GM19467 (cell line): ENCODE measurements at regions not wholly inside any gene's neighbourhood (a gene's known extent, or its start where the extent isn't known, plus 50 kb on each side); places are given as distances from the start of the nearest gene placed in this dataset.

Experiments
- ATAC-seq: cut with Tn5 transposase; IDR thresholded peaks from one replicate; pipeline ENCODE4 v1.9.1; 2021; ENCODE audit warnings: mild to moderate bottlenecking, moderate library complexity; ENCODE audit not compliant: unreplicated experiment

DNA sequence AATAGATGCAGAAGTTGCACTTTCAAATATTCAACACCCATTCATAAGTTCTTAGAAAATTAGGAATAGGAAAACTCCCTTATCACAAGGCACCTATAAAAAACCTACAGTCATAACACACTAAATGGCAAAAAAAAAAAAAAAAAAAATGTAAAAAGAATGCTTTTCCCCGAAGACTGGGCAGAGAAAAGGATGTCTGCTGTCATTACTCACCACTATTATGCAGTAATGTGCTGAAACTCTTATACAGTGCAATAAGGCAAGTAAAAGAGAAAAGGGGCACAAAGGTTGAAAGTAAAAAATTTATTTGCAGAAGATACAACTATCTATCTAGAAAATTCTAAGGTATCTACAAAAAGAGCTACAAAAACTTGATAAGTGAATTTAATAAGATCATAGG lies 607.8 kb upstream of the ARID1B start:
- ATAC-seq, result no peak

DNA sequence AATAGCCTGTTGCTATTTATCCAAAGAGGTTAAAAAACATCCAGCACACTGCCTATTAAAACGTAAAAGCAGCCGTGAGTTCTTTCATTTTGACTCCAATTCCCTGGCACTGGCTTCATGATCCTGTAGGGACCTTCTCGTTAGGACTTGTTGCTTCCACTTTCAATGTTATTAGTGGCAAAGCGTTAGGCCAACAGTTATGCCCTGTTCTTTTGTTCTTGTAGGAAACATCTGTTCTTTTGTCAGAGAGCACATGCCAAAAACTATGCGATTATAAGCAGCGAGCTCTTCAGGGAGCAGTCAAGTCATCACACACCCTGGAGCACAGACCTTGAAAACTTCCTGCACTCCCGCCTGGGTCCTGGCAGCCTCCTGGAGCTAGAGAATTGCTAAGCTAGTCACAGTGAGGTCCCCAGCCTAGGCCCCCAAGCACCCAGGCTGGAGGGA lies 609.5 kb upstream of the ARID1B start:
- no peak for ATAC-seq

DNA sequence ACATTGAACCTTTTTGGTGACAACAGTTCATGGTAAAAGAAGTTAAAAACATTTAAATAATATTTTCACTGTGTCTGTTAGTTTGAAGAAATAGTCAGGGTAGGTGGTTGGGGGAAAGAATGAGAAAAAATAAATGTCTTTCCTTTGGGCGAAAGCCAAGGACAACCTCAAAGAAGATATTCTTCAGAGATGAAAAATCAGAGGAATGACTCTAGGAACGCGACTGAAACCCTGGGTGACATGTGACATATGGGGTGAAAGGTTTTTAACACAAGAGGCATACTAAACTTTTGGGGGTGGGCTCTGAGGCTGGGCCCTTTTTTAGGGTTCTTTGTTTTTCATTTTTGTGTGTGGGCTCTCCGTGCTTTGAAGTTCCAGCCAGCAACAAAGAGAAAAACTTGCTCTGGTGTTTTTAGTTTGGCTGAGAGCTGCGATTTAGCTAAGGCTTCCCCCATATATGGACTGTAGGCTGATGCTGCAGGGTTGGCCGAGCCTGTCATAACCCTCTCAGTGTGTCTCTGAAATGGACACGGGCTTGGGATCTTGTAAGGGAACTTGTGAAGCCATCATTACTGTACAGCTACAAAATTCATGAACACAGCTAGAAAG lies 610.1 kb upstream of the ARID1B start:
- ATAC-seq, result no peak

DNA sequence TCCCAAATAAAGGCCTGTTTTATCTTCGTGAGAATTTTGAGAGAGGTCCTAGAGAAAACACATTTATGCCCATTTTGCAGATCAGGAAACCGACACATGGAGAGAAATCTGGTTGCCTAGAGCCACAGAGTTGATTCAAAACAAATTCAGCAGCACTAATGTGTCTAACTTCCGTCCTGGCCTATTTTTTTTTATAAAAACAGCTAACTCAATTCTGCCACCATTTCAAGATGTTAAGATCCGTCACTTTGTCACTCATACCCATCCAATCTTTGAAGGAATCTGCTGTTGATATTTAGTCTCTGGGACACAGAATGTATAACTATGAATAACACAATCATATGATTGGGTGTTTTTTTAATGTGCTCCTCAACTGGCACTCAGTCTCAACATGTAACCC lies 611.1 kb upstream of the ARID1B start:
- no peak for ATAC-seq

GRCh38 chr6:156164701-156165452 lies 612.3 kb upstream of the ARID1B start:
- ATAC-seq, result no peak

DNA sequence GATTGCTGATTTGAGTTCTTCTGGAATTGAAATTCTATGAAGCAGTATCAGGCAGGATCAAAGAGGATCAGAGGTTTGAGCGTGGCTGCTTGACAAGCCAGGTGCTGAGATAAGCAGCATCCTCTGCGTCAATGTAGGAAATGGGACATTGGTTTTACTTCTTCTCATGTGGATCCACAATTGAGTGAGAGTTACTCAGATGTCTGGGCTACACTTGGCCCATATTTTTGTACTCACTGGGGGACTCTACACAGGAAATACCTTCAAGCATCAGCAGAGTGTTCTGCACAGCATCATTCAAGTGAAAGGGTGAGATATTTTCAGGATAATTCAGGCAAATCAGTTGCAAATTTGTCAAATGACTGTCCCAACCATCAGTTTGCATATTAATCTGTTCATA lies 613.9 kb upstream of the ARID1B start:
- no peak for ATAC-seq

GRCh38 chr6:156161471-156161870 lies 615.7 kb upstream of the ARID1B start:
- ATAC-seq, result no peak

- no peak for ATAC-seq
Observed at GRCh38 chr6:156160795-156161165, 616.4 kb upstream of the ARID1B start.

DNA sequence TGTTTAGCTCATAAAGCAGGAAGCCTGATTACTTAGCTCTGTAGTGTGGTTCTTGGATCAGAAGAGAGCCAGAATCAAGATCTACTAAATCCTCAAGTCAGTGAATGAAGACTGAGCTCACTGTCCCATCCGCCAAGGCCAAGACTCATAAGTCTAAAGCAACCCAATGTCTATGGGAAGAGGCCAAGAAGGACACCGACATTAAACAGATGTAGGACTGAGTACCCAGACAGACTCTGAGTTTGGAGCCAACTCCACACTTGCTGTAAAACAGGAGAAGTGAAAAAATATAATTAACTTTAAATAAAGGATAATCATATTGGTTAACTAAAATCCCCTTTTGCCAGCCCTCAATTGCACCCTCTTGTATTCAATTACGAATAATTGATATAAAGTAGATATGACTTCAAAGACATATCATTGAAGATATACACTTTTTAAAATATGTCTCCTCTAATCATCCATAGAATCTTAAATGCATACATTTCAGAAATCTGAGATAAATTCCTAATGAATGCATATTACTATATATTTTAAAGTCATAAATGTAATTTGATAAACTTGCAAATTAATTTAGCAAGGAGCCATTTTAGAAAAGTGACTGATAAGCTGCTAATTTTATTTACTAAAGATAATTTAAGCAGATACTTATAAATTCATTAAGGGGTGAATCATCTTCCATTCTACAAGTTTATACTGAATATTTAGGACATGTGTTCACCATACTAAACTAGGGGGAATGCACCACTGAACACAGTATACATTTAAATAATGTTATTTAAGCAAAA lies 617.0 kb upstream of the ARID1B start:
- no peak for ATAC-seq

GRCh38 chr6:156154896-156155295 lies 622.3 kb upstream of the ARID1B start:
- no peak for ATAC-seq

DNA sequence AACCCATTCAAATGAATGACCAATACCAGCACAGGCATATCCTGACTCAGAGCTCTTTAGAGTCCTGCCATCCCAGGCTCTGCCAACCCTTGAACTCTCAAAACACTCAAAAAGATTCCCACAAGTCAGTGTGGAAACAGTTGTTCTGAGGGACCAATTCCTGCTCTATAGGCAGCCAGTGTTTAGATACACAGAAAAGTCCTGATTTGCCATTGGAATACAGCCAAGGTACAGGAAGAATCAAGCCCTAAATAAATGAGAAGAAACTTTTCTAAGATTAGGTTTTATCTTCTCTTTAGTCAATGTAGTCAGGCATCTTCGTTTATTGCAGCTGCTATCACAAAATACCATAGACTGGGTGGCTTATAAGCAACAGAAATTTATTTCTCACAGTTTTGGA lies 626.8 kb upstream of the ARID1B start:
- no peak for ATAC-seq

DNA sequence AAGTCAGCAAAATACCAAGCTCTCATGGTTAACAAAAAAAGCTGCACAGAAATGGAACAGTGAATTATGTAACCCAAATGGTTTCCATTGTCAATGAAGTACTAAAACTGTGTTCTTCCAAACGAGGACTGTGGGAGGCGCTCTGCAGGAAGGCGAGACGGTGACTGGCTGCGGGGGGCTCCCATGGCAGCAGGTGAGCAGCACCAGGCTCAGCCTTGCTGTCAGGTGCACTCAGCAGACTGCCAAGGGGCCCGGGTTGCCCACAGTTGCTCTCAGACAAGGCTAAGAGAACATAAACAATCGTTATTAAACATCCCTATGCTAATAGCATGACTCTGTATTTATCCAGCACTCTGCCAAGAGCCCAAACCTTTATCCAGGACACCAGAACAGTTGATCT lies 630.3 kb upstream of the ARID1B start:
- no peak for ATAC-seq

GRCh38 chr6:156131221-156131903 lies 645.8 kb upstream of the ARID1B start:
- ATAC-seq, result peak; percentile 61

GRCh38 chr6:156126535-156126934 lies 650.6 kb upstream of the ARID1B start:
- no peak for ATAC-seq

DNA sequence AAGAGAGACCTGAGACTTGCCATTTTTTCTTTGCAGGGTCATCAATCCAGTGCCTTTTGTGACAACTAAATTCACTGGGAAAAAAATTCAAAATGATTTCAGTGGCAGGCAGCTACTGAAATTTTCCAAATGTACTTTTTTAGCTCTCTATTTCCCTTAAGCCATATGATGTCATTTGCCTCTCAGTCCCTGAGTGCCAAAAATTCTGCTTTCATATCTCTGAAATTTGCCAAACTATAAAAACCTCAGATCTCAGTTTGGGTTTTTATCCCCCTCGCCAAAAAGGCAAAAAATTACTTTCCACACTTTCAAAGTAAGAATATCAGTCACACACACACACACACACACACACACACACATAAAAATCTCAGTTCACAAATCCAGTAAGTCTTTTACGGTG lies 651.3 kb upstream of the ARID1B start:
- no peak for ATAC-seq

GRCh38 chr6:156123731-156124130 lies 653.4 kb upstream of the ARID1B start:
- no peak for ATAC-seq

DNA sequence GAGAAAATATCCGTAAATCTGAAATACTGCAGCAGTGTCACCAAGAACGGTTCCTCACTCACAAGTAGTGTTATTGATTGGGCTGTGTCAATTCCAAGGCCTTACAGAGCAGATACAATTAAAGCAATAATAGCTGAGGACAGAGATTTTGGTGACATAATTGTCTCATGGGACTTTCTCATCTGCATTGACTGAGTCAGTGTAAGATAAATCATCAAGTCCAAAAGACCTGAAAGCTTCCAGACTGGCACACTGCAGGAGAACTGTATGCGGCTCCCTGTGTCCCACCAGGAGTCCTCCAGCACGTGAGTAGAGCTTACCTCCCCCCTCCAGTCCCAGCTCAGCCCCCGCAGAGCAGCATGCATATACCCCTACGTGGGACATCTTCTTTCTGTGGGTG lies 655.2 kb upstream of the ARID1B start:
- ATAC-seq, result no peak

DNA sequence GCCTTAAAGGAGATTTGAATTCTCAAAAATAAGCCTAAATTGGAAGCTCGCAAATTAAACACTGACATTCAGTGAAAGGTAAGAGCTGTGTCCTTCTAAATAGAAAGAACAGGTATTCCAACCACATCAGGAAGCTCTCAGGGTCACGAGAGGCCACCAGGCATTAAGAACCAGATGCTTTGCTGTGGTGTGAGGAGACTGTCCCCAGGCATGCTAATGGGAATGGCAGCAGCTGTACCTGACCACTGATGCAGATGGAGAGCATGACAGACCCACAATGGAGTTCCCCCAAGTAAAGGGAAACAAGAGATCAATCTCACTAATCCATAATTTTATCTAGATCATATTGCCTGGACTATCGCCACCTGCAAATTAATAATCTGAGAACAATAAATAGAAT lies 658.9 kb upstream of the NOX3 start:
- no peak for ATAC-seq

GRCh38 chr6:156113631-156114030 lies 658.0 kb upstream of the NOX3 start:
- no peak for ATAC-seq

DNA sequence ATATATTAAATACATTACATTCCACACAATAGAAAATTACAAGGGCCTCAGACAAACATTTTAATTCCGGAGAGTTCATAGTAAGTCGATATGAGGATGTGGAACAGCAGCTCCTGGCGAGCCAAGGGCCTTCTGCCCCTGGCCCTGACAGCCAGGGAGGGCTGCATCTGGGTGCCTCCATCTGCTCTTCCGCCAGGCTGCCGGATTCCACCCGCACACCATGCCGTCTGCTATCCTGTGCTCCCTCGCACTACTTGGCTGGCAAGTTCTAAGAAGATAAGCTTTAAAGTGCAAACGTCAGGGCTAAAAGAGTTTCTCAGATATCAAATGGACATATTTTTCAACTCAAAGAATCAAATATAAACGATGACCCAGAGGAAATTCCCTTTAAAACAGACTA lies 656.3 kb upstream of the NOX3 start:
- ATAC-seq, result no peak

DNA sequence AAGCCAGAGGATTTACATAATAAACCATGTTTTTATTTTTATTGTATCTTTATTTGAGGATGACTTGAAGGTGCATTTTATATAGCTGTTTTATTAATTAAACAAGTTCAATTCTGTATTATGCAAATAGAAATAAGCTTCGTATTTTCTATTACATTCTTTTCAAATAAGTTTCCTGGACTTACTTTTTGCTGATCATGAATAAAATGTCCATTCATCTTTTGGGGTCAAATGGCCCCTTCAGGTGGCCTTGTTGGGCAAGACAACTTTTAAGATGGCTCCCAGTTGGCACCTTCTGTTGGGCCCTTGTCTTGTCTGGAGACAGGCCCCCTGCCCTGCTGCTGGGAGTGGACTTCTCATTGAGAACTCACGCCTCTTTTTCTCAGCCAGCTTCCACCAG lies 654.6 kb upstream of the NOX3 start:
- no peak for ATAC-seq
